Esophagus squamous epithelium (tissue), 4 donors: ENCODE measurements at regions not wholly inside any gene's neighbourhood (a gene's known extent, or its start where the extent isn't known, plus 50 kb on each side); places are given as distances from the start of the nearest gene placed in this dataset.

Source experiments
- CTCF ChIP-seq, 6 experiments: fragments of 450-650 bp in 4 of 6; fragments of 200-600 bp in 2 of 6; sonication (generic) in 2 of 6; IDR thresholded peaks; one replicate each; pipeline ENCODE4 v1.5.1; 2016 to 2019; ENCODE audit warnings: antibody characterized with exemption in 6 of 6, mild to moderate bottlenecking in 4 of 6, moderate library complexity in 4 of 6
- POLR2A ChIP-seq, 4 donors: fragments of 450-650 bp; IDR thresholded peaks; one replicate each; pipeline ENCODE4 v1.6.1; 2017; ENCODE audit warnings: antibody characterized with exemption in 4 of 4, mild to moderate bottlenecking in 4 of 4, moderate library complexity in 3 of 4

GRCh38 chr12:115223322-115223721, 539.3 kb upstream of the TBX3 start:
- TF ChIP-seq POLR2A (IDR thresholded peaks at IDR 0.05) (no peak), CTCF (IDR thresholded peaks at IDR 0.05) (no peak)
